HS-27A (cell line): ENCODE measurements at regions not wholly inside any gene's neighbourhood (a gene's known extent, or its start where the extent isn't known, plus 50 kb on each side); places are given as distances from the start of the nearest gene placed in this dataset.
"Not testable (repeated sequence)": the region's sequence is repeated elsewhere in the genome, so short reads cannot be mapped to it uniquely, and the experiment has no call there.

ENCODE experiments used
- DNase-seq: peaks from one replicate; pipeline ENCODE4 v3.0.0-alpha.2; 2012; ENCODE audit warnings: low read depth, missing footprints

GRCh38 chr6:76771059-76771634 is 692.1 kb downstream of the HTR1B start:
- DNase-seq: no peak

- no peak for DNase-seq
These were observed 693.0 kb downstream of the HTR1B start for GRCh38 chr6:76770281-76770680.

- no peak for DNase-seq
These were observed 694.7 kb downstream of the HTR1B start for GRCh38 chr6:76768556-76768955.

GRCh38 chr6:76764057-76764456 is 691.6 kb upstream of the IMPG1 start:
- DNase-seq: no peak

GRCh38 chr6:76752841-76753240 is 680.4 kb upstream of the IMPG1 start:
- DNase-seq: no peak

GRCh38 chr6:76745388-76745787 is 672.9 kb upstream of the IMPG1 start:
- DNase-seq: not testable (repeated sequence)

GRCh38 chr6:76744151-76744720 is 671.8 kb upstream of the IMPG1 start:
- not testable (repeated sequence) for DNase-seq

- peak; percentile 8 for DNase-seq
These were observed 670.5 kb upstream of the IMPG1 start for GRCh38 chr6:76742919-76743318.

- DNase-seq: no peak
These were observed 647.0 kb upstream of the IMPG1 start for GRCh38 chr6:76719449-76719848.

- DNase-seq: no peak
These were observed 636.3 kb upstream of the IMPG1 start for GRCh38 chr6:76708641-76709331.

- DNase-seq: no peak
These were observed 635.2 kb upstream of the IMPG1 start for GRCh38 chr6:76707630-76708029.

GRCh38 chr6:76706631-76707030 is 634.2 kb upstream of the IMPG1 start:
- no peak for DNase-seq

GRCh38 chr6:76706086-76706485 is 633.6 kb upstream of the IMPG1 start:
- no peak for DNase-seq

DNA sequence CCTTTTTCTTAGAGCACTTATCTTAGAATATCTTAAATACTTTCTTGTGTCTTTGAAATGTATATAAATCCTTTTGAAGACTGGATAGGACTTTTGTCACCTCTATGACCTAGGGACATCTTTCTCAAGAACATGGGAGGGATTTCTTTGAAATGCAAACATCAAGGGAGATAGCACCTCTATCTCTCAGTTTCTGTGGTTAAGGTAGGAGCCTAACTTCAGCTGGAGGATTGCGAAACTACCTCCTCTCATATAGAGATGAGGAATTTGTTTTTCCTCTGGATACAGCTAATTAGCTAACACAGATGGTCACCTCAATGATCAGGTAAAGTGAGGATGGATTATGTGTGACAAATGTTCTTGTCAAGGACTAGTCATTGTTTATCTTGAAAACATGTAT is 631.3 kb upstream of the IMPG1 start:
- DNase-seq: no peak

DNA sequence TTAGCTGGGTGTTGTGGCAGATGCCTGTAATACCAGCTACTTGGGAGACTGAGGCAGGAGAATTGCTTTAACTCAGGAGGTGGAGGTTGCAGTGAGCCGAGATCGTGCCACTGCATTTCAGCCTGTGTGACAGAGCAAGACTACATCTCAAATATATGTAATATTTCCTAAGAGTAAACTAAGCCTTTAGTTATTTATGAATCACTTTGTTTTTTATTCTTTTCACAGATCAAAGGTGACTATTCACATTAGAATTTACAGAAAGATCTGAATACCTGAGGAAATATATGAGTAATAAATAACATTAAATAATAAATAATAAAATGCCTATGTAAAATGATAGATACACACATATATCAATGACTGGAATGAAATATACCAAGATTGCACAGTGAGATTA is 630.8 kb upstream of the IMPG1 start:
- no peak for DNase-seq

GRCh38 chr6:76702187-76702586 is 629.7 kb upstream of the IMPG1 start:
- no peak for DNase-seq

DNA sequence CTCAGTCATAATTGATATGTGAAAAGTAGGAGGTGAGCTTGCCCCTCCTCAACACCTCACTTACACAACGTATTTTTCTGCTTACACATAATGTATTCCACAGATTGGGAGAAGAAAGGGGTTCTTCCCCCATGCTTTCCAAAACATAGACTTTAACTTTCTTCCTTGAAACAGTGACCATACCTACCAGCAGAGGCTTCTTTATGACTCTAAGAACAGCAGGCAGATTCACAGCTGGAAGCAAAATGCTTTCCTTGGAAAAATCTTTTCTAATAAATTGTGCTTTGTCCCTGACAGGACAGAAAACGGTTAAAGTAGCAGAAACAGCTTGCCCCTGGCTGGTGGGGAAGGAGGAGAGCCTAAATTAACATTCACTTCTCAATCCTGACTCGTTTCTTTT is 629.1 kb upstream of the IMPG1 start:
- no peak for DNase-seq

DNA sequence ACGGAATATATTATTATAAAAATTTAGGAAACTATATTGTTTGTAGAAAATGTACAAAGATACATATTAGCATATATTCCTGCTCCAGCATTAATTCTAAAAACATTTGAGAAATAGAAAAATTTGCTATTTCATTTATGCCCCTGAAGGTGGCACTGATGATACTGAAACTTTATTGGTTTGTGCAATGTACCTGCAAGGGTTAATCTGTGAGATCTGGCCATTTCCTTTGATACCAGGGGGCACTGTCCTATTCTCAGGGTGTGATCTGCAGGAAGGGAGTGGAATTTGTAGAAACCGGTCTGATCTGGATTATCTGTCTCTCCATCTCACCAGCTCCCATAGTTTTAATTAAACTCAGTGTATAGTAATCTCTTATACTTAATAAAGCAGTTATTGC is 625.1 kb upstream of the IMPG1 start:
- peak; percentile 8 for DNase-seq

GRCh38 chr6:76694795-76695194 is 622.3 kb upstream of the IMPG1 start:
- DNase-seq: no peak

DNA sequence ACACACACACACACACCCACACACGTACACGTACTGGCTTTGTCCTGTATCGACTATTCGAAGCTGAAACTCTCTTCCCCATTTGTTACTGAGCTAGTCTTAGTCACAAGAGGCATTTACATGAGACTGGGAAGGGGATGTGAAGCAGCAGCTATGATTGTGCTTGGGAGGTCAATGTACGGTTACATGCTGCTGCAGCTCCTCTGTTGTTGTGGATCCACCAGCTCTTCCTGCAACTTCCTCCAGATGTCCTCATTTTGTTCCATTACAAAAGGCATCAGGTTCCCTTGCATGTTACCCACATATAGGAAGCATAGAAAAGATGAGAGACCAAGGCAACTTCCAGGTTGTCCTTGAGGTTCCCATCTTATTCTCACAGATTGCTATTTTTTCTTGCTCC is 612.4 kb upstream of the IMPG1 start:
- no peak for DNase-seq

- no peak for DNase-seq
These were observed 611.5 kb upstream of the IMPG1 start for GRCh38 chr6:76683985-76684384.

- no peak for DNase-seq
These were observed 610.4 kb upstream of the IMPG1 start for GRCh38 chr6:76682842-76683241.

DNA sequence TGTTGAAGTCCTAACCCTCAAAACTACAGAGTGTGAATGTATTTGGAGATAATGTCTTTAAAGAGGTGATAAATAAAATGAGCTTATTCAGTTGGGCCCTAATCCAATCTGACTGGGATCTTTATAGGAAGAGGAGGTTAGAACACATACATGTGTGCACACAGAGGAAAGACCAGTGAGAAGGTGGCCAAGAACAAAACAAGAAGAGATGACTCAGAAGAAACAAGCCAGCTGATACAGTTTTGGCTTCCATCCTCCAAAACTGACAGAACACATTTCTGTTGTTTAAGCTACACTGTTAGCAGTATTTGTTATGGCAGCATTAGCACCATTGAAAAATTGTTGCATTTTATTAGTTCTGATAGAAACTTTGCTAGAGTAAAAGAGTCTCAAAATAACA is 609.3 kb upstream of the IMPG1 start:
- DNase-seq: no peak

GRCh38 chr6:76677017-76677416 is 604.6 kb upstream of the IMPG1 start:
- no peak for DNase-seq
